ENCODE measurements at regions not wholly inside any gene's neighbourhood (a gene's known extent, or its start where the extent isn't known, plus 50 kb on each side); places are given as distances from the start of the nearest gene placed in this dataset.
"Not testable (repeated sequence)": the region's sequence is repeated elsewhere in the genome, so short reads cannot be mapped to it uniquely, and the experiment has no call there.

DNA sequence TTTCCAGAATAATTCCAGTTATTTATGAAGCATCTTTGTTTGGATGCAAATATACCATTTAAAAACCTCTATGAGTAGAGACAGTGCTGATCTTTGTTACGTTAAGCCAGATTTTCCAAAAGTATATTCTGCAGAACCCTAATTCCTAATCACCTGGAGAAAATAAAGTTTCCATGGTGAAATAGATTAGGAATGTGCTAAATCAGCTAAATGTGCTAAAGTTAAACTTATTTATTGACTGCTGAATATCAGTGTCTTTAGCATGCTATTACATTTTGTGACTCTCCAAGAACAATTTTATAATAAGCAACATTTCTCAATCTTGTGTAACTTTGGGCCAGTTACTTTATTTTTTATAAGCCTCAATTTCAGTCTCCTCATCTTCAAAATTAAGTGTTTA is 196.3 kb upstream of the NFIA start:
- FAIRE-seq = no peak

DNA sequence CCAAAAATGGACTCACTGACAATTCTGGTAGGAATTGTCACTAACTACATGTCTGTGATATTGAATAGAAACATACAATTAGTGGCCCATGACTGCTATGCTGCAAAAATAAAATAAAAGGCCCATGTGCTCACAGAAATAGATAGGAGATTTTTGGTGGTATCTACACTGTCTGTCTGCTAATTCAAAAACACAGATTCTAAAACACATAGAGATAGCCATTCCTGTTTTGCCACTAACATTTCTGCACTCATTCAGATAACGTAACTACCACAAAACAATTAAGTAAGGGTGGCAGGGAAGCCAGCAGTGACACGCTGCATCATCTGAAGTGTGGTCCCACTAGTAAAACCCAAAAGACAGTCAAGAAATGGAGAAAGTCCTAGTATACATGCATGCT is 202.2 kb upstream of the NFIA start:
- no peak for FAIRE-seq

DNA sequence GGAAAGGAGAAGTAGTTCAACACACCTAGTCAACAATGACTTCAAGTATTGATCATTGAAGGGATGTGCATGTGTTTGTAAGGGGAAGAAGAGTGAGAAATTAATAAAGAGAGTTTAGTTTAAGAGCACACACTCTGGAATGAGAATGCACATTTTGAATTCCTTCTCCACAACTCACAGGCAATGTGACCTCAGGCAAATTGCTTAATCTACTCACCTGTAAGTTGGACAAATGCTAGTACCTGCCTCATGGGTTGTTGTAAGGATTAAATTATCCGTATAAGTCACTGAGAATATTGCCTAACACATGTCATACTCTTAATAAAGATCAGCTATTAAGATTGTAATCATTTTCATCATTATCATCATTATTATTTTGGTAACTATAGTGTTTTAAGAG is 204.0 kb upstream of the NFIA start:
- FAIRE-seq = no peak

DNA sequence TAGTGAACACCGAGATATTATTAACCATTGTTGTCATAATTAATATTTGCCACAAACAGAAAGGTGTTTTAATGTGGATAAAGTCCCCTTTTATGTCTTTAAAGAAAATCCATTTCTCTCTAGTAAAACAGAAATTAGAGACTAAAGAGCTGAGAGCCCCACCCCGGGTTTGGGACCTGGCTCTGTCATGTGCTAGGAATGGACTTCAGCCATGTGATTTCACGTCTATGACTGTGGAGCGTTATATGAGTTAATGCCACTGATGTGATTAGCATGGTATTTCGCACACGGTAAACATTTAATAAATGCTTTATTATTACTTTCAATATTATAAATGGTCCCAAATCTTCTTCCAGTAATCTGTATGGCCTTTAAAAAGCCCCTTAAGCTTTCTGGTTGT is 205.0 kb upstream of the NFIA start:
- FAIRE-seq = no peak

DNA sequence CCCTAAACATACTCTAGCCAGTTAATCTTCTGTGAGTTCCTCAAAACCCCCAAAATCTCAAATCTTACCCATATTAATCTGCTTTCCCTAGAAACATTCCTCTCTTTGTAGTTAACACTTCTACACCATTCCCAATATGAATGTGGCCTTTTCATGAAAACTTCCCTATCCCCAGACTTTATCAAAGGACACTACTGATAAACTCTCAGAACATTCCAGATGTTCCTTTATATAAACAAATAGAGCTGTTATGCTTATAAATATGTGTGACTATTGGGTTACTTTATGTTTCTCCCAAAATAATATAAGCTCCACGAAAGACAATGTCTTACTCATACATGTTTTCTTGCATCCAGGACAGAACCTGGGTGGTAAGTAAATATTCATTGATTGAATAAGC is 205.4 kb upstream of the NFIA start:
- no peak for FAIRE-seq

DNA sequence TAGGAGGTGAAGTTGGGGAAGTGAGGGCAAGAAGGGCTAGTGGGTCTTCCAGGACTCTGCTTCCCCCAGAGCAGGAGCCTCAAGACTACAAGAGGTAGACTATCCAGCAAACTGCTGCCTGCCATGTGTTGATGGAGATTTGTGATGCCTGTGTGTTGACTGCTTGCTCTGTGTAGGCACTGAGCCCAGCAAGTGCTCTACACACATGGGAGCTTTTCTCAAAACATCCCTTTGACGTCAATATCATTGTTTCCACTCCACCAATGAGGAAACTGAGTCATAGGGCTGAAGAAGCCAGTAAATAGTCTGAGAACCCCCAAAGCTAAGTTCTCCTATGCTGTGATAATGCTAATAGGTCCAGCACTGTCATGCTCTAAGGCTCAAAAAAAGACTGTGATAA is 207.2 kb upstream of the NFIA start:
- no peak for FAIRE-seq

DNA sequence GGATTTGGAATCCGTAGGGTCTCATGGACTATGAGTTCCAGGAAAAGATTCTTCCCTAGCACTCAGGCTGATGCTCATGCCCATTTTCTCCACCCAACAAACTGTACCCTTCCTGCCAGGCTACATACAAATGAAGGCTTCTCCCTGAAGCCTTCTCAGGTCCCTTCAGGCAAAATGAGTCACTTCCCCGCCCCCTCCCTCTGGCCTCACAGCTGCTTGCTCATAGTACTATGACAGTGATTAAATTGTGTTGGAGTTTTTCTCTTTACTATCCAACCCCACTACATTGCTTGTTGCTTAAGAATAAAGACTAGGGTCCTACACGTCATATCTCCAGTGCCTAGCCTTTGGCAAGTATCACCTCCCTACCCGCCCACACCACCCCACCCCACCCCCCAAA is 207.6 kb upstream of the NFIA start:
- no peak for FAIRE-seq

DNA sequence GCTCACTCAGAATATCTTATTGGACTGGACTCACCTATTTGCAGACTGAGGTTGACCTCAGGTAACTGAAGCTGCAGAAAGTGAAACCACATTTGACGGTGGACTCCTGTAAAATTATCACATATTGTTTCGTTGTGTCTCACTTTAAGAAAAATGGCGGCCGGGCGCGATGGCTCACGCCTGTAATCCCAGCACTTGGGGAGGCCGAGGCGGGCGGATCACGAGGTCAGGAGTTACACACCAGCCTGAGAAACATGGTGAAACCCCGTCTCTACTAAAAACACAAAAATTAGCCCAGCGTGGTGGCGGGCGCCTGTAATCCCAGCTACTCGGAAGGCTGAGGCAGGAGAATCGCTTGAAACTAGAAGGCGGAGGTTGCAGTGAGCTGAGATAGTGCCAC is 209.0 kb upstream of the NFIA start:
- not testable (repeated sequence) for FAIRE-seq

DNA sequence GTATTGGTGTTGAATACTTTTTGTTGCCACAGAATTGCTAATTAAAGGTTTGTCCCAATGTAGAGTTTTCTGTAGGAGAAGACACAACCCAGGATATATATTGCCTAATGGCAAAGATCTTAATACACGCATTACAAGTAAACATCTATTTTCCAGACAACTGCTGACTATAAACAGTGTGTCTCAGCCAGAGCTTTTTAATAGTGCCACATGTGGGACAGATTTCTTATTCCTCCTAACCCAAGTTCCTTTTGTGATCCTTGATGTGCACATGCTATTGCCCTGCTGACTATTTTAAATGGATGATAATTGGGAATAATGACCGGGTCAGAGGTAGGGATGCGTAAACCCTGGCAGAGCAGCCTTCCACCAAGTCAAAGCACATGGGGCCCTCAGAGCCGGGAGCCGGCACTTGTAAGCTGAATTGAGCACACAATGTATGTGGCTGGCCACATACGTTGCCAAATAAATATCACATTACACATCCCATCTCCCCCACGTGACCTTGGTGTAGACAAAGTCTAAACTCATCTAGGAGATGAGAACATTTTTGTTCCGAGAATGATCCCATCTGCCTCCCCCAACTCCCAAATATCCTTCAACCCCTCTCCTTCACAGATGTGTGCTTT is 209.8 kb upstream of the NFIA start:
- no peak for FAIRE-seq

DNA sequence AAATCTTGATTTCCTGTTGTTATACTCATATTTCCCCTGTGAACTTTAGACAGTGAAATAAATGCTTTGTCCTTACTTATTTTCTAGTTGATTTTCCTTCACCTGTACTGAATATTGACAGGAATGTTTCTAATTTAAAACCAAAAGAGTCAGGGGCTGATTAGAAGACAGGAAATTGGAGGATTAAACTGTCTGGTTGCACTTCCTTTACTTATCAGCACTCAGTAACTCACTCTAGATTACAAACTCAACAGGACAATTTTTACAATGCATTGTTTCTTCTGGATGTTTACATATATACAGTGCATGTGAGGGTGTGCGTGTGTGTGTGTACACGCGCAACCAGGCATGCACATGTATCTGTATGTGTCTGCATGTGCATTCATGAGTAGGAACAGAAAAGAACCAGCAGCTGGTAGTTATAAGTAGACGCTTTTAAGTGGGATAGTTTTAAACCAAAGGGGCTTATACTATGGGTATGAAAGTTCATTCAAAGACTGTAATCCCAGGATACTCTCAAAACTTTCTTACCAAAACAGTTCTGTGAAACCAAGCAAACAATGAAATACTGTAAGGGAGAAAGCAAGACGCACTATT is 212.0 kb upstream of the NFIA start:
- FAIRE-seq = no peak

DNA sequence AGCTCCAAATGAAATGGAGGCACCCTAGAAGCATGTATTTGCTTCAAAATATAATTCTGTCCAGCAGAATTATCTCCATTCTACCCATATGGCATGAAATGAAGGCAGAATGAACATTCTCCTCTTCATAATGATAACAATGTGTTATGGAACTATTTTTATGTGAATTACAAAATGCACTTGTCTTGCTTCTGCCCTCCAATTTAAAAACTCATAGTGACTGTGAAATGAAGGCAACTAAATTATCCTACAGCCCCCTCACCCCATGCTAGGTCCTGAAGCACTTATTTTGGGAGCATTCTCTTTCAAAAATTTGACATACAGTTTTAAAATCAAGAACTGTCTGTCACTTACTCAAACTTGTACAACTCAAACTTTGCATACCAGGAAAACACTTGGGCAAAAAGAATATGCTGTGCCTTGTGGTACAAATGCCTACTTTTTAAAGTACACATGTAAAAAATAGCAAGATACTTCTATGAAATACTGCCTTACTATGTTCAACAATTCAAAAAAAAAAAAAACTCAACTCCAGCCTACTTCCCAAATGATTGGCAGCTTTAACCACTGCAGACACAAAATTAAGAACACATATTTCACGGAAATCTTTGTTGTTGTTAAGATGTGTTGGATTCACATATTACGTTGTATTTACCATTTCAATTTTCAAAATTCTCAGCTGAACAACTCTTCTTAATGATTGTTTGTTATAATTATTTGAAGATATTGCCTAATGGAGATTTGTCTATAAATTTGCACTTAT is 213.3 kb upstream of the NFIA start:
- no peak for FAIRE-seq

DNA sequence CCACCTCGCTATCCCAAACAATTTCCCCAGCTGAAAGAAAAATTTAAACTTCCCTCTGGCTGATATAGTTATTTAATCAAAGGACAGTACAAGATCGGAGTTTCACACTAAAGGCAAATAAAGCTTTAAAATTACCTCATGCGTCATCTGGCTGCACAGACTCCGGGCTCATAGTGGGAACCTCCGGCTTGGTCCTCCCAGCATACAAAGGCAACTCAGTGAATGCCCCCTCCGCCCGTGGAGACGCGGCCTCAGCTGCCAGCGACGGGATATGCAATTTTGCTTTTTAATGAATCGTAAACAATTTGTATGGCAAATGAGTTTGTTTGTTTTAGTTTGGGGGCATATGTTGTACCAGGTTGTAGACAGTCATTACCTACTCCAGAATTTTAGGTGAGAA is 214.6 kb upstream of the NFIA start:
- no peak for FAIRE-seq

DNA sequence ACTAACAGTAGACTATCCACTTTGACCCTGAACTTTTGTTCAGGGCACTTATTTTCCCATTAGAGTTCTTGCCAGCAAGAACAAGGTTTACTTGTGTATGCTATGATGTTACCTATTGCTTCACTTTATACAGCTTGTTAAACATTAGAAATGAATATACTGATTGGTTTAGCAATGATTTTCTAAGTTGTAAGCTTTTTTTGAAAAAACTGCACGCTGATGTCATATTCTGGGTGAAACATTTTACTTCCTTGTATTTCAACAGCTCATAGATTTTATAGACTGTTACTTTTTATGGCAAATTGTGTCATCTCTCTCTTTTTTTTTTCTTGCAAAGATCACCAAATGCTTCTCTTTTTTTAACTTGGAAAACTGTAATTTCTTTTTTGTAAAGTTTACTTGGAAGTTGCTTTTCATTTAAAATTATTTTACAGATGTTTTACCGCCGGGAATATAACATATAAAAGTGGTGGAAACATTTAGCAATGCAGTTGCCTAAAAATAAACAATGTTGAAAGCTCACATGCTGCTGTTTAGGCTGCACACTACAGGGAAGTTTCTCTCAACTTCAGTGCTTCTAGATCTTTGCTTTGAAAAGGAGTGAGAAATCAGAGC is 215.3 kb upstream of the NFIA start:
- FAIRE-seq = peak; percentile 4

DNA sequence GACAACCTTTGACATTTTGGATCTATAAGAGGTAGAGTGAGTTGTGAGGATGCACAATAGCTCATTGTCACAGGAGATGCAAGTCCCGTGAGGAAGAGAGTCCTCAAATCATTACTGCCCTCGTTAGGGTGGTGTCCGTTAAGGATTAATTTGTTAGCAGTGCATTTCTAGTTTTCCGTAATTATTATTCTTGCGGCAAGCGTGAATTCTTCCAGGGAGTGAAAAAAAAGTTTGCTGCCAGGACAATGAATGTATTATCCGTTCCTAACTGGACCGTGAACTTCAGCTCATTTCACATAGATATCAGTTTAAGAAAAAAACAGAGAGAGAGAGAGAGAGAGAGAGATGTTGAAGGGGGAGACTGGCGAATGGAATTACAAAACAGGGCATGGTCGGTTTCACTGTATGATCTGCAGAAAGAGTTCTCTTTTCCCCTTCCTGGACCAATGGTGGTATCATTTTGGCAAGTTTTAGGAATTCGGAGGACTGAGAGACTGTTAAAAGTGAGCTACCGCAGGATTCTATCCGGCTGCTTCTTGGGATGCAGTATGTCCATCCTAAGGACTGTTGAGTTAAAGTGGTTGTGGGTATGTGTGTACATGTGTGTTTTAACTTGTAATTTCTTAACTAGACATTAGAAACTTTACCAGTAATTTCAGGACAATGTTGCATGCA is 216.0 kb upstream of the NFIA start:
- no peak for FAIRE-seq

DNA sequence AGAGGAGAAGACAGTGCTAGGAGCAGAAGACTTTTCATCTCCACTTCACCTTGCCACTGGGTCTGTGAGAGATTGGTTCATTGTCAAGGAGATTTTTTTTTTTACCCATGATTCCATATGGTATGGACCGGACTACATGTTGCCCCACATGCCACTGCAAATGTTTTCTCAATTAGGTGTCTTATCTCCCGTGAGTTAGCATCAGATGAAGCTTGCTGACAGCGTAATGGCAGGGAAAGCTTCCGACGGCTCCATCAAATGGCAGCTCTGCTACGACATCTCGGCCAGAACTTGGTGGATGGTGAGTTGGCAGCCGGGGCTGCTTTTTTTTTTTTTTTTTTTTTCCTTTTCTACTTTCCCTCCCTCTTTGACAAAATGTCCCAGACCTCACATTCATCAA is 217.2 kb upstream of the NFIA start:
- FAIRE-seq = no peak

DNA sequence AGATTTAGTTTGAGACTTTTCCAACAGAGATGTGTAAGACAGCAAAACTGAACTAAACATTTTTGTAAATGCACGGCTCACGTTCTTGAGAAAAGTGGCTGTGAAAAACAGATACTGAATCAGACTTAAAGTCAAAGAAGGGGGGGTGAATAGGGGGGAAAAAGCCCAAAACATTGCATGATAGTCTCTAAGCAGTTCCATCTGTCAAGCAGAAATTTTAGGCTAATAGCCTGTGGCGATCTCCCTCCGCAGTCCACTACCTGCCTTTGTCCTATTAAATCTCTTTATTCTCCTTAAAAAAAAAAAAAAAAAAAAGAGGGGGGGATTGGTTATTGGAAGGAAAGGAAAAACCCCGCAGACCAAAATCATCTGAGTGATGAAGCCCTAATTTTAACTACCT is 217.6 kb upstream of the NFIA start:
- no peak for FAIRE-seq

DNA sequence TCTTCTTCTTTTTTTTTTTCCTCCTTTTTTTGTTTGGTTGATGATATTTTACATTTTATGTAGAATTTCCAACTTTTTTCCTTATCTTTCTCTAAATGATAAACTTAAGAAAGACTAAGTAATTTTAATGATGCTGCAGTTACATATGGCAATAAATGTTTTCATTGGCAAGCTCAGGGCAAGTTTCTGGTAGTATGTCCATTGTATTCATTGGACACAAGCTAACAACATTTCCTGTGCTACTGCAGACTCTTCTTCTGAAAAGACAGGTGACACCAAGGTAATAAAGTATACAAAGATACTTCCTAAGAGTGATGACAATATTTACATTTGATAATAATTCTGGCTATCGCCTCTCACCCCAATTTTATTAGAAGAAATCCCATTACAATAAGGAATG is 219.2 kb upstream of the NFIA start:
- no peak for FAIRE-seq

DNA sequence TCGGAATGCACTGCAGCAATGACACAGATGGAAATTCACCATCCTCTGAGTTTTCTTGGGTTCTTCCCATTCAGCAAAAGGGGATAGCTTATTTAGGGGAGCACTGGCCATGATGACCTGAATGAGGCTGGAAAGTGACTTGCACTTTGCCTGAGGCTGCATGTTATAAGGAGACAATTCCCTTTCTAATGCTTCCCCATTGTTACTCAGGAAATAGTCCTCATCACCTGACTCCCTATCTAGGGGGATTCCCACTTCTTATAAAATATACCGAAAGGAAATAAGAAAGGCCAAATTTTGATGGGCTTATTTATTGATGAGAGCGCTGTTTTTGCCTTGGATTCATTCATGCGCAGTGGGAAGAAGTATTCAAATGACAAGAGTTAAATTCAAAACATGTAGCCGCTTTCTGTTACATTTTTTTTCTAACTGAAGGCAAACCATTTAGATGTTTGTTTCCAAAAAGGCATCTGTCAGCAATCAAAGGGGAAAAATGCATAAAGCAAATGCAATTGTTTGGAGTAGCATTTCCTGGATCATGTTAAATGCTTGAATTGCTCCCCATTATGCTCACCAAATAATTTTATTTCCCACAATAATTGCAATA is 220.3 kb upstream of the NFIA start:
- no peak for FAIRE-seq

DNA sequence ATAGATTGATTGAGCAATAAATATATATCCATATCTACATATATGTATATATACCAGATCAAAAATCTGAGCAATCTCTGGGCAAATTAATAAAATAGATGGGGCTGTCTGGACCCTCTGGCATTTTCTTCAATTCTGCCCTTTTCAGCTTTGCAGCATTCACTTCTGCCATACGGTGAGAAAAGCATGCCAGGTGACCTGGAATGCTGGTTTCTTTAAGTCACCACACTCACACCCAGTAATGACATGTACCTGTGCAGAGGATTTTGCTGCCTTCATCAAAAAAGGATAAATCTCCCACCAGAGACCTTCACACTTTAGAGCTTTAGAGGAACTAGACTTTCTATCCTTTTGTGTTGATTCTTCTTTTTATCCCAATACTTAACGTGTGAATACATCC is 223.2 kb upstream of the NFIA start:
- no peak for FAIRE-seq

DNA sequence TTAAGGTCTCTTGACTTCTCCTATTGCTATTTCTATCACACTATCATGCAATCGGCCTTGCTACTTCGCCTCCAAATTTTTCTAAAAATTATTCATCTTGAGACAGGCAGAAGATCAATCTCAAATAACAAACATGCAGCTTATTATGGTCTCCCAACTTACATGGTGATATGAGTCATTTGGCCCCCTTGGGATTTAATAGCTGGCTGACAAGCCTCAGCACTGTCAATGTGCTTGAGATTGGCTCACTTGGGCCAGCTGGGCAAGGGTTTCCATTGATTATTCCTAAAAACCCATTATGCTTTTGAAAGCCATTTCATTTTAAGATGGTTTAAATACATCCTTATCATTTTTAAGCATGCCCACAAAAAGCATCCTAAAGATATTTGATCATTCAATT is 224.5 kb upstream of the NFIA start:
- no peak for FAIRE-seq

DNA sequence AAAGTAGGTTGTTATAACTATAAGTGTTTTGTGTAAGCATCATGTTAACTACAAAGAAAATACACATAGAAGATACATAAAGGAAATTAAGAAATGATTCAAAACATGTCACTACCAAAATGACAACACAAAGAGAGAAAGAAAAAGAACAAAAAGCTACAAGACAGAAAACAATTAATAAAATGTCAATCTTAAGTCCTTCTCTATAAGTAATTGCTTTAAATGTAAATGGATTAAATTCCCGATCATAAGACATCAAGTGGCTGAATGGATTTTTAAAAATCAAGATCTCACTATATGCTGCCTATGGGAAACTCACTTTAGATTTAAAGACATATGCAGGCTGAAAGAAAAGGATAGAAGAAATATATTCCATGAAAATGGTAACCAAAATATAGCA is 232.3 kb upstream of the NFIA start:
- FAIRE-seq = no peak

DNA sequence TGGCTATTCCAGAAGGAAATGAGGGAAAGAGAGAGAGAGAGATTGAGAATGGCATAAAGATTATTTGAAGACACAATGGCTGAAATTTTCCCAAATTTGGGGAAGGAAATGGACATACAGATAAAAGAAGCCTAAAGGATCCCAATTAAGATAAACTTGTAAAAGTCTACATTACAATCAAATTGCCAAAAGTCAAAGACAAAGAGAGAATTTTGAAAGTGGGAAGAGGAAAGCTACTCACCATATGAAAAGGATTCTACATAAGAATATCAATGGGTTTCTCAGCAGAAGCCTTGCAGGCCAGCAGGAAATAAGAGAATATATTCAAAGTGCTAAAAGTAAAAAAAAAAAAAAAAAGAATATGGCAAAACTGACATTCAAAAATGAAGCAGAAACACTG is 233.0 kb upstream of the NFIA start:
- FAIRE-seq = no peak

DNA sequence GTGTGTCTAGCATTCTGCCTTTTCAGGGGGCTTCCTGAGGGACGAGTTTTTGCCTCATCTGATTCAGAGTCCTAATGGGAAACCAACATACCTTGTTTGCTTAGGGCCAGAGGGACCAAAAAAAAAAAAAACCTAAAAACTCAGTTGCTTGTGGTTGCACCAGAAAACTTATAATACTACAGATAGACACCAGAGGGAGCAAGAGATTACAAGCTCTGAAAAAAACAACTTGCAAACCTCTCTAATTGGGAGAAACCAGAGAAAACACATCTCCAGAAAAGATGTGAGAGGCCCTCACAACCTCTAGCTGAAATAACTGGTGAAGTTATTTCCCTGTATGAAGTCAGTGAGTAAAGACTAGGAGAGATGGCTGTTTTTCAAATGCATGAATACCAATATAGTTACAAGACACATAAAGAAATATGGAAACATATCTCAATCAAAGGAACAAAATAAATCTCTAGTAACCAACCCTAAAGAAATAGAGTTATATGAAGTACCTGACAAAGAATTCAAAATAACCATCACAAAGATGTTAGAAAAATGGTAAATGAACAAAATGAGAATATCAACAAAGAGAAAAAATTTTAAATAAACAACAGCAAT is 233.7 kb upstream of the NFIA start:
- no peak for FAIRE-seq

All from endometrium (tissue), 2 donors.